ENCODE measurements at regions not wholly inside any gene's neighbourhood (a gene's known extent, or its start where the extent isn't known, plus 50 kb on each side); places are given as distances from the start of the nearest gene placed in this dataset.
A peak's percentile ranks its signal among the peaks of the same experiment; 100 is the strongest.

GRCh38 chr14:26138764-26139445 is 458.9 kb downstream of the NOVA1 start:
- TF ChIP-seq CTCF (conservative IDR thresholded peaks at IDR 0.05; ENCODE audit: low read depth, low read length): peak; percentile 19; the same call in 1 of the 2 replicates
- TF ChIP-seq EZH2 (IDR thresholded peaks at IDR 0.05; ENCODE audit: borderline replicate concordance, low read depth, low read length, poor library complexity, severe bottlenecking): no peak

All from A673 (cell line).